Smooth muscle cell (in vitro differentiated cells): ENCODE measurements at regions not wholly inside any gene's neighbourhood (a gene's known extent, or its start where the extent isn't known, plus 50 kb on each side); places are given as distances from the start of the nearest gene placed in this dataset.

ENCODE experiments used
- DNase-seq: peaks from one replicate; lab custom pipeline; 2025; ENCODE audit not compliant: unreplicated experiment; lab: John Stamatoyannopoulos, UW
- H2AFZ ChIP-seq: fragments of 200-600 bp; sonication (generic); 2 replicates; pipeline ENCODE4 v1.6.0; 2016; ENCODE audit warnings: antibody characterized with exemption, low read depth, mild to moderate bottlenecking
- H3F3A ChIP-seq: fragments of 200-600 bp; sonication (generic); 2 replicates; pipeline ENCODE4 v1.6.0; 2017; ENCODE audit warnings: antibody characterized with exemption, low read depth
- H3K27ac ChIP-seq: fragments of 200-600 bp; sonication (generic); 2 replicates; pipeline ENCODE4 v1.5.1; 2016; ENCODE audit warnings: low read depth, mild to moderate bottlenecking
- H3K27me3 ChIP-seq: fragments of 200-600 bp; sonication (generic); 2 replicates; pipeline ENCODE4 v1.6.1; 2016; ENCODE audit warnings: low read depth, mild to moderate bottlenecking
- H3K36me3 ChIP-seq: fragments of 200-600 bp; sonication (generic); 2 replicates; pipeline ENCODE4 v1.5.1; 2016; ENCODE audit warnings: low read depth
- H3K4me1 ChIP-seq: fragments of 200-600 bp; sonication (generic); 2 replicates; pipeline ENCODE4 v1.5.1; 2016; ENCODE audit warnings: low read depth
- H3K4me2 ChIP-seq: fragments of 200-600 bp; sonication (generic); 2 replicates; pipeline ENCODE4 v1.6.0; 2016; ENCODE audit warnings: mild to moderate bottlenecking
- H3K4me3 ChIP-seq: fragments of 200-600 bp; sonication (generic); 2 replicates; pipeline ENCODE4 v1.5.1; 2016; ENCODE audit warnings: mild to moderate bottlenecking
- H3K79me2 ChIP-seq: fragments of 200-600 bp; sonication (generic); 2 replicates; pipeline ENCODE4 v1.6.0; 2016; ENCODE audit warnings: low read depth, mild to moderate bottlenecking
- H3K9ac ChIP-seq: fragments of 200-600 bp; sonication (generic); 2 replicates; pipeline ENCODE4 v1.6.0; 2016; ENCODE audit warnings: low read depth
- H3K9me3 ChIP-seq: fragments of 200-600 bp; sonication (generic); replicated peaks from 2 replicates; pipeline ENCODE4 v1.5.1; 2016; ENCODE audit warnings: low read depth
- H4K20me1 ChIP-seq: fragments of 200-600 bp; sonication (generic); 2 replicates; pipeline ENCODE4 v1.6.0; 2016; ENCODE audit warnings: low read depth
- WGBS: methylation state at CpG from one replicate; pipeline ENCODE4 v1.1.7; 2016; ENCODE audit warnings: low lambda C conversion rate; 5-methylcytosine and 5-hydroxymethylcytosine counted together
- TF ChIP-seq, protein P1 (sequence below): fragments of 200-600 bp; sonication (generic); IDR thresholded peaks from 2 replicates; pipeline ENCODE4 v1.5.1; 2017; ENCODE audit warnings: borderline replicate concordance, mild to moderate bottlenecking, antibody characterized with exemption; ENCODE audit not compliant: insufficient read depth, poor library complexity, severe bottlenecking

DNA sequence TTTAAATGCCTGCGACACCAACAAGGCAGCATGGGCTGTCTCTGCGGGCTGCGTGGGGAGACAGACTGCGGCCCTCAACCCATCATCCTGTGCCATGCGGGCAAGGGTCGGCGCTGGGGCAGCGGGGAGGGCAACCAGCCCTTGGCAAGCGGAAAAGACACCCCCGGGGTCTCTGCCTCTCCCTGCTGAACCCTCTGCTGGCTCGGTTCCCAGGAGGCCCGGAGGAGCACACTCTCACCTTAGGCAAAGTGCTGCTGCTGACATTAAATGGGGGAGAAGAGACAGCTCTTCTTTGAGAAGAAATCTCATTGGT lies 129.6 kb upstream of the PPP1R26 start:
- Histone ChIP-seq H4K20me1 (no peaks in the 10 kb centered on the region), H3K9ac (no peak overlapping the region), H3K27ac (no peak overlapping the region), H3K36me3 (no peaks in the 10 kb centered on the region), H3K27me3 (peaks cover 5% of the 10 kb centered on the region), H3K4me3 (no peak overlapping the region), H3K9me3 (no peaks in the 10 kb centered on the region), H3K4me1 (no peaks in the 10 kb centered on the region), H2AFZ (no peak overlapping the region), H3F3A (no peaks in the 10 kb centered on the region), H3K79me2 (no peaks in the 10 kb centered on the region), H3K4me2 (no peak overlapping the region)
- DNase-seq, result no peak
- TF ChIP-seq, protein P1, sequence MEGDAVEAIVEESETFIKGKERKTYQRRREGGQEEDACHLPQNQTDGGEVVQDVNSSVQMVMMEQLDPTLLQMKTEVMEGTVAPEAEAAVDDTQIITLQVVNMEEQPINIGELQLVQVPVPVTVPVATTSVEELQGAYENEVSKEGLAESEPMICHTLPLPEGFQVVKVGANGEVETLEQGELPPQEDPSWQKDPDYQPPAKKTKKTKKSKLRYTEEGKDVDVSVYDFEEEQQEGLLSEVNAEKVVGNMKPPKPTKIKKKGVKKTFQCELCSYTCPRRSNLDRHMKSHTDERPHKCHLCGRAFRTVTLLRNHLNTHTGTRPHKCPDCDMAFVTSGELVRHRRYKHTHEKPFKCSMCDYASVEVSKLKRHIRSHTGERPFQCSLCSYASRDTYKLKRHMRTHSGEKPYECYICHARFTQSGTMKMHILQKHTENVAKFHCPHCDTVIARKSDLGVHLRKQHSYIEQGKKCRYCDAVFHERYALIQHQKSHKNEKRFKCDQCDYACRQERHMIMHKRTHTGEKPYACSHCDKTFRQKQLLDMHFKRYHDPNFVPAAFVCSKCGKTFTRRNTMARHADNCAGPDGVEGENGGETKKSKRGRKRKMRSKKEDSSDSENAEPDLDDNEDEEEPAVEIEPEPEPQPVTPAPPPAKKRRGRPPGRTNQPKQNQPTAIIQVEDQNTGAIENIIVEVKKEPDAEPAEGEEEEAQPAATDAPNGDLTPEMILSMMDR, result no peak
- 85% methylated on average over 12 of the region's 12 CpGs for WGBS

DNA sequence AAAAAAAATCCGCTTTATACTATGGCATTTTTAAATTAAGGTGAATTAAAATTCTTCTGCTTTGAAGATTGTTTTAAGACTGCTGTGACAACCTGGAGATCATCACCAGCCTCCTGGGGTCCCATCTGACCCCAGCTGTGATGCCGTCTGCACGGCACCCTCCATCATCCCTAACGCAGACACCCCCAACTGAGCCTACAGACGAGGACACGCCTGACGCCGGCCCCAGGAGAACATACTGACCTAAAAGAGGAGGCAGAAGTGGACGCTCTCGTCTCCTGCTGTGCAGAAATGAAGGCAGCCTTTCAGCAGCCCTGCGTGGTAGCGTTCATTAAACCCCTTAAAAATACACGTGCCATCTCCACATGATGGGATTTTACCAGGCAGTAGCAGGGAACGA lies 125.6 kb upstream of the PPP1R26 start:
- H3K36me3 ChIP-seq, result no peaks in the 10 kb centered on the region
- H3F3A ChIP-seq, result no peaks in the 10 kb centered on the region
- WGBS, result 94% methylated on average over 14 of the region's 14 CpGs
- H3K4me3 ChIP-seq, result no peak overlapping the region
- no peak overlapping the region for H3K9ac ChIP-seq
- no peaks in the 10 kb centered on the region for H3K79me2 ChIP-seq
- TF ChIP-seq, protein P1, result no peak
- no peaks in the 10 kb centered on the region for H4K20me1 ChIP-seq
- no peaks in the 10 kb centered on the region for H3K27me3 ChIP-seq
- DNase-seq, result no peak
- no peak overlapping the region for H3K27ac ChIP-seq
- H3K4me1 ChIP-seq, result no peaks in the 10 kb centered on the region
- H2AFZ ChIP-seq, result no peak overlapping the region
- no peaks in the 10 kb centered on the region for H3K9me3 ChIP-seq
- no peak overlapping the region for H3K4me2 ChIP-seq

DNA sequence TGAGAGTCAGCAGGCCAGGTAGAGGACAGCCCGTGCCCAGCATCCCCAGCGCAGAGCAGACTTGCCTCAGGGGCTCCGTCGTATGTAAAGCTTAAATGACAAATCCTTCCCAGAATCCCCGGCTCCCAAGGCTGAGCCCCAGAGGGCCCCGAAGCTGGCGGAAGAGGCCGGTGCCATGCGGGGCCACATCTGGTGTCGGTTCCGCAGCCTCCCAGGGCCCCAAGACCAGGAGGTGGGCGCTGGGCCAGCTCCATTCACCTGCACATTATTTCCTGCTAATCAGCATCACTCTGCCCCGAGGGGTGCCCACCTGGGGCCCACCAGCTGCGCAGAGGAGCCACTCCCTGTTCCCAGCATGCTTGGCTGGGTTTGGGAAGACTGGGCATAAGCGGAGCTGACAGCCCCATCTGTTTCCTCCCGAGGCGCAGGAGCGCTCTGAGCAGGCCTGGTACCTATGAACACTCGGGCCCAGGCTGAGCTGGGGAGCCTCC lies 124.0 kb upstream of the PPP1R26 start:
- no peak for DNase-seq
- H3K27me3 ChIP-seq, result no peaks in the 10 kb centered on the region
- H3F3A ChIP-seq, result no peaks in the 10 kb centered on the region
- no peaks in the 10 kb centered on the region for H3K4me1 ChIP-seq
- H3K79me2 ChIP-seq, result no peaks in the 10 kb centered on the region
- no peaks in the 10 kb centered on the region for H3K9me3 ChIP-seq
- no peak overlapping the region for H3K9ac ChIP-seq
- H4K20me1 ChIP-seq, result no peaks in the 10 kb centered on the region
- H3K36me3 ChIP-seq, result no peaks in the 10 kb centered on the region
- WGBS, result 85% methylated on average over 18 of the region's 19 CpGs
- no peak overlapping the region for H3K4me3 ChIP-seq
- H3K4me2 ChIP-seq, result no peak overlapping the region
- no peak overlapping the region for H3K27ac ChIP-seq
- TF ChIP-seq, protein P1, result no peak
- no peak overlapping the region for H2AFZ ChIP-seq

DNA sequence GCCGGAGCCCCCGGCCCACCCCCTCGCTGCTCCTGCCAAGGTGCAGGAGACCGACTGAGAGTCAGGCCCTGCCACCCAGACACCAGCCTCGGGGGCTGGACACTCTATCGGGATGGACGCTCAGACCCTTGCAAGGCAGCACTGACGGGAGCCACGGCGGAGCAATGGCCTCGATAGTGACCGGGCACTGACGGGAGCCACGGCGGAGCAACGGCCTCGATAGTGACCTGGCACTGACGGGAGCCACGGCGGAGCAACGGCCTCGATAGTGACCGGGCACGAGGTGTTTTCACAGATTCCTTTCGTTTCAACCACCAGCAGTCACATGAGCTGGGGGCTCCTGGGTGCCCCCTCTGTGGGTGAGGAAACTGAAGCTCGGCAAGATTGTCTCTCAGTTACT lies 123.6 kb upstream of the PPP1R26 start:
- TF ChIP-seq, protein P1, result no peak
- no peak for DNase-seq
- Histone ChIP-seq H3K9me3 (no peaks in the 10 kb centered on the region), H4K20me1 (no peaks in the 10 kb centered on the region), H3K9ac (no peak overlapping the region), H2AFZ (no peak overlapping the region), H3K4me1 (no peaks in the 10 kb centered on the region), H3K79me2 (no peaks in the 10 kb centered on the region), H3F3A (no peaks in the 10 kb centered on the region), H3K36me3 (no peaks in the 10 kb centered on the region), H3K4me3 (no peak overlapping the region), H3K27ac (no peak overlapping the region), H3K4me2 (no peak overlapping the region), H3K27me3 (no peaks in the 10 kb centered on the region)
- WGBS, result 96% methylated on average over 23 of the region's 26 CpGs
